Mesendoderm (in vitro differentiated cells): ENCODE measurements at regions not wholly inside any gene's neighbourhood (a gene's known extent, or its start where the extent isn't known, plus 50 kb on each side); places are given as distances from the start of the nearest gene placed in this dataset.

ENCODE experiments used
- DNase-seq: peaks from one replicate; pipeline ENCODE4 v3.0.0; 2013
- H2AK5ac ChIP-seq: 2 replicates; pipeline ENCODE4 v1.6.1; 2013; ENCODE audit warnings: low read length, inconsistent platforms
- H2BK120ac ChIP-seq: 2 replicates; pipeline ENCODE4 v1.6.1; 2013; ENCODE audit warnings: low read depth, mild to moderate bottlenecking, low read length, moderate library complexity, mixed read lengths
- H2BK15ac ChIP-seq: replicated peaks from 2 replicates; pipeline ENCODE4 v1.6.1; 2013; ENCODE audit warnings: low read depth, mild to moderate bottlenecking, moderate library complexity
- H2BK5ac ChIP-seq: 2 replicates; pipeline ENCODE4 v1.6.1; 2013; ENCODE audit warnings: low read length, inconsistent platforms
- H3K18ac ChIP-seq: 2 replicates; pipeline ENCODE4 v1.6.1; 2013; ENCODE audit warnings: mild to moderate bottlenecking, low read length, mixed read lengths
- H3K23ac ChIP-seq: one replicate; pipeline ENCODE4 v1.6.1; 2013; ENCODE audit warnings: low read length
- H3K27ac ChIP-seq: 2 replicates; pipeline ENCODE4 v1.5.1; 2013; ENCODE audit warnings: low read depth, mild to moderate bottlenecking, inconsistent platforms, low read length, moderate library complexity
- H3K27me3 ChIP-seq: 2 replicates; pipeline ENCODE4 v1.6.1; 2013; ENCODE audit warnings: low read length, control low read depth, mild to moderate bottlenecking, inconsistent platforms; ENCODE audit not compliant: insufficient read depth, poor library complexity
- H3K36me3 ChIP-seq: 2 replicates; pipeline ENCODE4 v1.6.1; 2013; ENCODE audit warnings: low read length, inconsistent platforms; ENCODE audit not compliant: control insufficient read depth, insufficient read depth
- H3K4ac ChIP-seq: one replicate; pipeline ENCODE4 v1.6.1; 2013; ENCODE audit warnings: low read depth, mild to moderate bottlenecking, low read length, moderate library complexity
- H3K4me1 ChIP-seq: 2 replicates; pipeline ENCODE4 v1.6.1; 2013; ENCODE audit warnings: low read depth, low read length, inconsistent platforms; ENCODE audit not compliant: control insufficient read depth
- H3K4me2 ChIP-seq: 2 replicates; pipeline ENCODE4 v1.6.1; 2013; ENCODE audit warnings: low read length
- H3K4me3 ChIP-seq: 2 replicates; pipeline ENCODE4 v1.5.1; 2013; ENCODE audit warnings: mild to moderate bottlenecking, low read length
- H3K56ac ChIP-seq: one replicate; pipeline ENCODE4 v1.6.1; 2013; ENCODE audit warnings: low read length
- H3K79me1 ChIP-seq: 2 replicates; pipeline ENCODE4 v1.6.1; 2013; ENCODE audit warnings: low read length, inconsistent platforms
- H3K79me2 ChIP-seq: 2 replicates; pipeline ENCODE4 v1.6.1; 2013; ENCODE audit warnings: mild to moderate bottlenecking, low read length; ENCODE audit not compliant: control insufficient read depth, insufficient read depth
- H3K9ac ChIP-seq: 2 replicates; pipeline ENCODE4 v1.6.1; 2013; ENCODE audit warnings: low read length, inconsistent platforms
- H4K5ac ChIP-seq: one replicate; pipeline ENCODE4 v1.6.1; 2013; ENCODE audit warnings: low read length
- H4K8ac ChIP-seq: one replicate; pipeline ENCODE4 v1.6.1; 2013; ENCODE audit warnings: low read depth, mild to moderate bottlenecking, control low read depth, low read length, moderate library complexity
- WGBS: extraction: QIAGEN DNeasy Blood & Tissue Kit; methylation state at CpG from one replicate; pipeline ENCODE4 v1.1.7; 2013; ENCODE audit warnings: low lambda C conversion rate, missing lambda C conversion rate; ENCODE audit not compliant: insufficient coverage; ENCODE audit errors: extremely low coverage; 5-methylcytosine and 5-hydroxymethylcytosine counted together

GRCh38 chr1:229875086-229875485 is 192.0 kb upstream of the GALNT2 start:
- H3K27ac ChIP-seq, result no peak overlapping the region
- H4K5ac ChIP-seq, result no peak overlapping the region
- H3K27me3 ChIP-seq, result no peaks in the 10 kb centered on the region
- no peak overlapping the region for H3K9ac ChIP-seq
- no peaks in the 10 kb centered on the region for H3K4me1 ChIP-seq
- no peaks in the 10 kb centered on the region for H3K36me3 ChIP-seq
- H2BK15ac ChIP-seq, result no peak overlapping the region
- H3K4me2 ChIP-seq, result no peak overlapping the region
- H3K4ac ChIP-seq, result no peak overlapping the region
- H3K79me1 ChIP-seq, result no peaks in the 10 kb centered on the region
- no peak overlapping the region for H2BK120ac ChIP-seq
- H2AK5ac ChIP-seq, result no peak overlapping the region
- no peak overlapping the region for H3K4me3 ChIP-seq
- no peak overlapping the region for H3K56ac ChIP-seq
- no peaks in the 10 kb centered on the region for H3K79me2 ChIP-seq
- H4K8ac ChIP-seq, result no peak overlapping the region
- H2BK5ac ChIP-seq, result no peak overlapping the region
- H3K18ac ChIP-seq, result no peak overlapping the region
- no peak overlapping the region for H3K23ac ChIP-seq
- no peak for DNase-seq
- WGBS, result no CpG with 5 or more reads among the region's 4 CpGs

- H3K4me2 ChIP-seq, result no peak overlapping the region
- no peak overlapping the region for H2BK120ac ChIP-seq
- H2BK5ac ChIP-seq, result no peak overlapping the region
- H2BK15ac ChIP-seq, result no peak overlapping the region
- no peak overlapping the region for H3K56ac ChIP-seq
- H3K23ac ChIP-seq, result no peak overlapping the region
- H3K4me1 ChIP-seq, result no peaks in the 10 kb centered on the region
- no peak overlapping the region for H3K4ac ChIP-seq
- H3K79me1 ChIP-seq, result no peaks in the 10 kb centered on the region
- H3K27ac ChIP-seq, result no peak overlapping the region
- no peak overlapping the region for H4K5ac ChIP-seq
- H3K18ac ChIP-seq, result no peak overlapping the region
- H2AK5ac ChIP-seq, result no peak overlapping the region
- H3K4me3 ChIP-seq, result no peak overlapping the region
- H3K9ac ChIP-seq, result no peak overlapping the region
- DNase-seq, result no peak
- no CpG with 5 or more reads among the region's 3 CpGs for WGBS
- no peak overlapping the region for H4K8ac ChIP-seq
- H3K27me3 ChIP-seq, result no peaks in the 10 kb centered on the region
- no peaks in the 10 kb centered on the region for H3K79me2 ChIP-seq
- H3K36me3 ChIP-seq, result no peaks in the 10 kb centered on the region
Measured at GRCh38 chr1:229879746-229880145, 187.3 kb upstream of the GALNT2 start.

GRCh38 chr1:229880271-229881170 is 186.5 kb upstream of the GALNT2 start:
- H3K4me2 ChIP-seq, result no peak overlapping the region
- no peak for DNase-seq
- no peak overlapping the region for H3K9ac ChIP-seq
- no peak overlapping the region for H2BK120ac ChIP-seq
- H2AK5ac ChIP-seq, result no peak overlapping the region
- no peaks in the 10 kb centered on the region for H3K4me1 ChIP-seq
- no peak overlapping the region for H3K4ac ChIP-seq
- no peaks in the 10 kb centered on the region for H3K79me2 ChIP-seq
- no peak overlapping the region for H4K5ac ChIP-seq
- H3K27me3 ChIP-seq, result no peaks in the 10 kb centered on the region
- no peak overlapping the region for H3K18ac ChIP-seq
- no peak overlapping the region for H3K56ac ChIP-seq
- H3K79me1 ChIP-seq, result no peaks in the 10 kb centered on the region
- H3K4me3 ChIP-seq, result no peak overlapping the region
- no peak overlapping the region for H2BK5ac ChIP-seq
- no peak overlapping the region for H3K23ac ChIP-seq
- H3K36me3 ChIP-seq, result no peaks in the 10 kb centered on the region
- H2BK15ac ChIP-seq, result no peak overlapping the region
- no peak overlapping the region for H3K27ac ChIP-seq
- WGBS, result no CpG with 5 or more reads among the region's 15 CpGs
- no peak overlapping the region for H4K8ac ChIP-seq

GRCh38 chr1:229882621-229883020 is 184.4 kb upstream of the GALNT2 start:
- no CpG with 5 or more reads among the region's 5 CpGs for WGBS
- Histone ChIP-seq H3K36me3 (no peaks in the 10 kb centered on the region), H3K27me3 (no peaks in the 10 kb centered on the region)

GRCh38 chr1:229883504-229884200 is 183.4 kb upstream of the GALNT2 start:
- Histone ChIP-seq H2BK15ac (no peak overlapping the region), H3K27me3 (no peaks in the 10 kb centered on the region)
- WGBS, result no CpG with 5 or more reads among the region's 7 CpGs

More at GRCh38 chr1:229882621-229883020, 184.4 kb upstream of the GALNT2 start:
- no peak overlapping the region for H3K56ac ChIP-seq
- H2BK15ac ChIP-seq, result no peak overlapping the region
- no peak overlapping the region for H3K27ac ChIP-seq
- no peak overlapping the region for H4K8ac ChIP-seq
- H3K4me3 ChIP-seq, result no peak overlapping the region
- H2BK5ac ChIP-seq, result no peak overlapping the region
- H2AK5ac ChIP-seq, result no peak overlapping the region
- H4K5ac ChIP-seq, result no peak overlapping the region
- no peaks in the 10 kb centered on the region for H3K79me1 ChIP-seq
- H3K79me2 ChIP-seq, result no peaks in the 10 kb centered on the region
- no peak for DNase-seq
- H3K18ac ChIP-seq, result no peak overlapping the region
- no peak overlapping the region for H3K4me2 ChIP-seq
- no peaks in the 10 kb centered on the region for H3K4me1 ChIP-seq
- H3K4ac ChIP-seq, result no peak overlapping the region
- no peak overlapping the region for H3K9ac ChIP-seq
- no peak overlapping the region for H2BK120ac ChIP-seq
- no peak overlapping the region for H3K23ac ChIP-seq

More at GRCh38 chr1:229883504-229884200, 183.4 kb upstream of the GALNT2 start:
- Histone ChIP-seq H3K4me2 (no peak overlapping the region), H4K5ac (no peak overlapping the region), H3K4me1 (no peaks in the 10 kb centered on the region), H2AK5ac (no peak overlapping the region), H3K79me1 (no peaks in the 10 kb centered on the region), H4K8ac (no peak overlapping the region), H3K27ac (no peak overlapping the region), H2BK120ac (no peak overlapping the region), H3K23ac (no peak overlapping the region), H3K79me2 (no peaks in the 10 kb centered on the region), H3K18ac (no peak overlapping the region), H3K56ac (no peak overlapping the region), H3K36me3 (no peaks in the 10 kb centered on the region), H3K4me3 (no peak overlapping the region), H3K4ac (no peak overlapping the region), H2BK5ac (no peak overlapping the region), H3K9ac (no peak overlapping the region)
- DNase-seq, result no peak
